ENCODE measurements at regions not wholly inside any gene's neighbourhood (a gene's known extent, or its start where the extent isn't known, plus 50 kb on each side); places are given as distances from the start of the nearest gene placed in this dataset.

GRCh38 chr14:48035836-48036235, 360.4 kb upstream of the MDGA2 start:
- ChIA-PET CTCF (no interaction called here), POLR2A (no interaction called here), RAD21 (ENCODE audit: low non-redundant PET in 1 of 2, low total read pairs in 2 of 2, uncharacterized antibody in 2 of 2, unreplicated experiment in 2 of 2) (no interaction called here)
- Histone ChIP-seq H4K20me1 (ENCODE audit: insufficient read depth) (no peaks in the 10 kb centered on the region), H3K4me2 (ENCODE audit: low read length) (no peak overlapping the region), H3K9me3 (ENCODE audit: control insufficient read depth in 1 of 2, insufficient read depth in 1 of 2, low read depth in 1 of 2, low read length in 2 of 2) (no peaks in the 10 kb centered on the region), H3K27me3 (ENCODE audit: insufficient read depth, low read length) (no peaks in the 10 kb centered on the region), H3K36me3 (ENCODE audit: control insufficient read depth in 1 of 2, insufficient read depth in 2 of 2, low read length in 2 of 2) (no peaks in the 10 kb centered on the region), H3K79me2 (ENCODE audit: insufficient read depth, low read length) (no peaks in the 10 kb centered on the region), H3K9me2 (ENCODE audit: insufficient read depth) (no peaks in the 10 kb centered on the region), H2AFZ (ENCODE audit: low read depth, low read length, poor library complexity, severe bottlenecking) (no peak overlapping the region), H3K27ac (ENCODE audit: low read depth, low read length) (no peak overlapping the region), H3K4me3 (replicated peaks in 1 of 2; ENCODE audit: low read depth in 1 of 2, low read length in 2 of 2) (no peak overlapping the region), H3K9ac (ENCODE audit: low read length) (no peak overlapping the region), H3K4me1 (ENCODE audit: control insufficient read depth in 1 of 2, insufficient read depth in 2 of 2, low read length in 2 of 2) (no peaks in the 10 kb centered on the region)
- intact Hi-C loops (cut with micrococcal nuclease): no loop called here
- no TSS peak for BruUV-seq (replicated peaks)
- ATAC-seq: no peak
- DNase-seq (ENCODE audit: low read depth, low spot score): no peak
- no peak for TF ChIP-seq POLR2A (IDR thresholded peaks at IDR 0.05; ENCODE audit: borderline replicate concordance, extremely low read depth, insufficient read depth, insufficient read length)
- no peak for TF ChIP-seq CTCF (IDR thresholded peaks at IDR 0.05 in 2 of 3, conservative IDR thresholded peaks at IDR 0.05 in 1 of 3; ENCODE audit: borderline replicate concordance in 1 of 3, insufficient read depth in 1 of 3, low read depth in 2 of 3, low read length in 2 of 3)
- TF ChIP-seq, protein P1, sequence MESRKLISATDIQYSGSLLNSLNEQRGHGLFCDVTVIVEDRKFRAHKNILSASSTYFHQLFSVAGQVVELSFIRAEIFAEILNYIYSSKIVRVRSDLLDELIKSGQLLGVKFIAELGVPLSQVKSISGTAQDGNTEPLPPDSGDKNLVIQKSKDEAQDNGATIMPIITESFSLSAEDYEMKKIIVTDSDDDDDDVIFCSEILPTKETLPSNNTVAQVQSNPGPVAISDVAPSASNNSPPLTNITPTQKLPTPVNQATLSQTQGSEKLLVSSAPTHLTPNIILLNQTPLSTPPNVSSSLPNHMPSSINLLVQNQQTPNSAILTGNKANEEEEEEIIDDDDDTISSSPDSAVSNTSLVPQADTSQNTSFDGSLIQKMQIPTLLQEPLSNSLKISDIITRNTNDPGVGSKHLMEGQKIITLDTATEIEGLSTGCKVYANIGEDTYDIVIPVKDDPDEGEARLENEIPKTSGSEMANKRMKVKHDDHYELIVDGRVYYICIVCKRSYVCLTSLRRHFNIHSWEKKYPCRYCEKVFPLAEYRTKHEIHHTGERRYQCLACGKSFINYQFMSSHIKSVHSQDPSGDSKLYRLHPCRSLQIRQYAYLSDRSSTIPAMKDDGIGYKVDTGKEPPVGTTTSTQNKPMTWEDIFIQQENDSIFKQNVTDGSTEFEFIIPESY (IDR thresholded peaks at IDR 0.05; ENCODE audit: extremely low read depth, insufficient replicate concordance, low read length): no peak
- no peak for TF ChIP-seq ZFX (IDR thresholded peaks at IDR 0.05)
- TF ChIP-seq SRF (IDR thresholded peaks at IDR 0.05; ENCODE audit: low read depth): no peak
- TF ChIP-seq, protein P2, sequence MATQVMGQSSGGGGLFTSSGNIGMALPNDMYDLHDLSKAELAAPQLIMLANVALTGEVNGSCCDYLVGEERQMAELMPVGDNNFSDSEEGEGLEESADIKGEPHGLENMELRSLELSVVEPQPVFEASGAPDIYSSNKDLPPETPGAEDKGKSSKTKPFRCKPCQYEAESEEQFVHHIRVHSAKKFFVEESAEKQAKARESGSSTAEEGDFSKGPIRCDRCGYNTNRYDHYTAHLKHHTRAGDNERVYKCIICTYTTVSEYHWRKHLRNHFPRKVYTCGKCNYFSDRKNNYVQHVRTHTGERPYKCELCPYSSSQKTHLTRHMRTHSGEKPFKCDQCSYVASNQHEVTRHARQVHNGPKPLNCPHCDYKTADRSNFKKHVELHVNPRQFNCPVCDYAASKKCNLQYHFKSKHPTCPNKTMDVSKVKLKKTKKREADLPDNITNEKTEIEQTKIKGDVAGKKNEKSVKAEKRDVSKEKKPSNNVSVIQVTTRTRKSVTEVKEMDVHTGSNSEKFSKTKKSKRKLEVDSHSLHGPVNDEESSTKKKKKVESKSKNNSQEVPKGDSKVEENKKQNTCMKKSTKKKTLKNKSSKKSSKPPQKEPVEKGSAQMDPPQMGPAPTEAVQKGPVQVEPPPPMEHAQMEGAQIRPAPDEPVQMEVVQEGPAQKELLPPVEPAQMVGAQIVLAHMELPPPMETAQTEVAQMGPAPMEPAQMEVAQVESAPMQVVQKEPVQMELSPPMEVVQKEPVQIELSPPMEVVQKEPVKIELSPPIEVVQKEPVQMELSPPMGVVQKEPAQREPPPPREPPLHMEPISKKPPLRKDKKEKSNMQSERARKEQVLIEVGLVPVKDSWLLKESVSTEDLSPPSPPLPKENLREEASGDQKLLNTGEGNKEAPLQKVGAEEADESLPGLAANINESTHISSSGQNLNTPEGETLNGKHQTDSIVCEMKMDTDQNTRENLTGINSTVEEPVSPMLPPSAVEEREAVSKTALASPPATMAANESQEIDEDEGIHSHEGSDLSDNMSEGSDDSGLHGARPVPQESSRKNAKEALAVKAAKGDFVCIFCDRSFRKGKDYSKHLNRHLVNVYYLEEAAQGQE (IDR thresholded peaks at IDR 0.05; ENCODE audit: low read depth): no peak
- TF ChIP-seq TCF7L2 (IDR thresholded peaks at IDR 0.05; ENCODE audit: borderline replicate concordance, extremely low read depth, insufficient read depth, insufficient read length): no peak
- TF ChIP-seq POLR2AphosphoS5 (IDR thresholded peaks at IDR 0.05; ENCODE audit: low read depth, low read length): no peak
